ENCODE measurements at regions not wholly inside any gene's neighbourhood (a gene's known extent, or its start where the extent isn't known, plus 50 kb on each side); places are given as distances from the start of the nearest gene placed in this dataset.
A peak's percentile ranks its signal among the peaks of the same experiment; 100 is the strongest.

DNA sequence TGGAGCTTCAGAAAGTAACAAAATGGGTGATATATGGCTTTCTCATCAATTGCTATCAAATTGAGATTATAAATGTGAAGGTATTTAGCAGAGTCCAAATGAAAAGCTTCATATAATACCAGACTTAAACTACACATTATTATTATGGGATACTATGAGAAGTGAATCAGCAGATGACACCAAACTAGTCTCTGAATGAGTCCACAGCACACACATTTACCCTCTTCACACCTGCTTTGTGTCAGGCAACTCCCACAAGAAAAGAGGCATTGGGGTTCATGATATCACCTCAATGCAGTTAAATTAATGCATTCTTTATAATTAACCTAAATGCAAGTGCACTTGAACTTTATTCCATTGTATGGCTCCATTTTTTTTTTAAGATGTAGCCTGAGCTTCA is 330.5 kb downstream of the BCL11B start:
- DNase-seq (ENCODE audit: low read depth) = no peak
- H3K4me3 ChIP-seq (ENCODE audit: low read depth, low read length) = no peak overlapping the region

DNA sequence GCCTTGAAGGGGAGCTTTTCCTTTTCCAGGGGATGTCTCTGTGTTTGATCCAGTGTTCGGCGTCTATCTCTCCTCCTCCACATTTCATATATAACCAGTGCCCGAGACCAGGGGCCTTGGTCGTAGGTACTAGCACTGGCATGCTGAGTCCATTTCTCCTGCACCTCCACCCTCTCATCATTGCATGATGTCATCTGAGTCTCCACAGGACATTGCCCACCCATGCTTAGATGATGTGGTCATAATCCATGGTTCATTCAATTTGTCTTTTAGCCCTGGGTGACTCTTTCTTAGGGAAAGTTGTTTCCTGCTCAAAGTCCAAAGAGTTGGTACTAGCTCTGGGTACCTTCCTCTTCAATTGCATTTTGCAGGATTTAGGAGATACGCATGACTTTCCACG is 328.1 kb downstream of the BCL11B start:
- no peak for DNase-seq (ENCODE audit: low read depth)
- H3K4me3 ChIP-seq (ENCODE audit: low read depth, low read length) = no peak overlapping the region

DNA sequence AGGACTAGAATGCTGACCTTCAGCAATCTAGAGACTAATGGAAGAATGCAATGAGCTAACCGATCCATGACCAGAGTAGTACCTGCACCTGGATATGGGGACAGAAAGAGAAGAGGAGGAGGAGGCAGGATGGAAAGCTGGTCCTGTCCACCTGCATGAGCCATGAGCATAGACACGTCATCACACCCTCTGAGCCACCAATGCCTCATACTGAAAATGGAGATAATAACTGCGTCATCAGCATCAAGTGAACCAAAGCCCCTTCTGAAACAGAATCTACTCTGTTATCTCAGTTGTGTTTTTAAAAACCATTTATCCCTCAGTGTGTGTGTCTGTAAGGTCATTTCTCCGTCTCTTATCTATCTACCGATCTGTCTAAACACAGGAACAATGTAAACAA is 327.0 kb downstream of the BCL11B start:
- no peak for DNase-seq (ENCODE audit: low read depth)
- no peak overlapping the region for H3K4me3 ChIP-seq (ENCODE audit: low read depth, low read length)

- DNase-seq (ENCODE audit: low read depth) = no peak
- no peak overlapping the region for H3K4me3 ChIP-seq (ENCODE audit: low read depth, low read length)
These were observed 326.1 kb downstream of the BCL11B start for GRCh38 chr14:98945611-98946570.

DNA sequence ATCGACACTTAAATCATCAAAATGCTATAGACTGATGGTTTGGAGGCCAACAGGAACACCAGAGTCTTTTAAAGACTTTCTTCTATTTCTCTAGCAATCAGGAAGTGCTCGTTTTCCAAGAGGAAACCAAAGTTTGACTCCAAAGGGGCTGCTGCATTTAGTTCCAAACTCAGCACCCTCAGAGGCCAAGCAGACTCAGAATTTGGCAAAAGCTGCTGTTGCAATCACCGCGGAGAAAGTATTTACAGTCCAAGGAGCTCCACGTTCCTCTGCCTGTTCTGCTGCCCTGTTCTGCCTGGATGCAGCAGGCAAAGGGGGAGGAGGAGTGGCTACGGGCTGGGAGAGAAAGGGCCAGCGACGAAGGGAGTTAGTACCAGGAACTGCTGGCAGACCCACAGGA is 325.1 kb downstream of the BCL11B start:
- no peak overlapping the region for H3K4me3 ChIP-seq (ENCODE audit: low read depth, low read length)
- DNase-seq (ENCODE audit: low read depth) = no peak

DNA sequence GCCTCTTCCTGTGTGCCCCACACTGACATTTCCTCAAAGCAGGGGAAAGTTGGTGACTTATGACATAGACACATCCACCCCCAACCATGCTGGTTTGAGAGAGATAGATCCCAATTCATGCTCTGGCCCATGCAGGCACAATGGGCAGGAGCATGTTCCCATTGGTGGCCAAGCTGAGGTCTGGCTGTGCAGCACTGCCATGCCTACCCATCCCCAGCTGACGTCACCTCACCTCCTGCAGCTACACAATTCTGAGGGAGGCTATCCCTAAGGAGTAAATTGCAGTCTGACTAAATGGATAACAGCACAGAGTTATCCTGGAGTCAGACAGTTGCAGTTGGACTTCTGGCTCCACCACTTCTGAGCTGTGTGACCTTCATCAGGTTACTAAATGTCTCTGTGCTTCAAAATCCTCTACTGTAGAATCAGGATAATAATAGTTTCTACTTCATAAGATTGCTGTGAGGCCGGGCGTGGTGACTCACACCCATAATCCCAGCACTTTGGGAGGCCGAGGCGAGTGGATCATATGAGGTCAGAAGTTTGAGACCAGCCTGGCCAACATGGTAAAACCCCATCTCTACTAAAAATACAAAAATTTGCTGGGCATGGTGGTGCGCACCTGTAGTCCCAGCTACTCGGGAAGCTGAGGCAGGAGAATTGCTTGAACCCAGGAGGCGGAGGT is 323.9 kb downstream of the BCL11B start:
- no peak overlapping the region for H3K4me3 ChIP-seq (ENCODE audit: low read depth, low read length)
- DNase-seq (ENCODE audit: low read depth) = no peak

- H3K4me3 ChIP-seq (ENCODE audit: low read depth, low read length) = no peak overlapping the region
- DNase-seq (ENCODE audit: low read depth) = no peak
These were observed 322.9 kb downstream of the BCL11B start for GRCh38 chr14:98949051-98949450.

GRCh38 chr14:98949481-98950135 is 322.4 kb downstream of the BCL11B start:
- DNase-seq (ENCODE audit: low read depth) = no peak
- no peak overlapping the region for H3K4me3 ChIP-seq (ENCODE audit: low read depth, low read length)

DNA sequence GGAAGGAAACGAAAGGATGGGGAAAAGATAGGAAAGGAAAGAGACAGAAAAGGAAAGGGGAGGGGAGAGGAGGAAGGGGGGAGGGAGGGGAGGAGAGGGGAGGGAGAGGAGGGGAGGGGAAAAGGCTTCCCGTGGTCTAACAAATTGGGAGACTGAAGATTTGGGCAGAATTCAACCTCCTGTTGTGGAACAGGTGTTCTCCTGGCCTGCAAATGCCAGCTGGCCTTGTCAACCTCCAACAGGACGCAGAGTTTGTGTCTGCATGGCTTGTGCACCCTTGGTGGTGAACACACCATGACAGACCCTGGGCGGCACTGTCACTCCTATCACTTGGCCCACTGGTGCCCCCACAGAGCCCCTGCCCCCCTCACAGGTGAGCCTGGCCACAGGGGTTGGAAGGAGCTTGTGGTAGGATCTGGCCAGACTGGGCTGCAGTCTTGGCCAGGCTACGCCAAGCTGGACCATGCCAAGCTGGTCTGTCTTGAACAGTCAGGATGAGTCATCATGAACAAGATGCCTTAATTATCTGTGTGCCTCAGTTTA is 321.6 kb downstream of the BCL11B start:
- no peak overlapping the region for H3K4me3 ChIP-seq (ENCODE audit: low read depth, low read length)
- DNase-seq (ENCODE audit: low read depth) = no peak

- DNase-seq (ENCODE audit: low read depth) = no peak
- no peak overlapping the region for H3K4me3 ChIP-seq (ENCODE audit: low read depth, low read length)
These were observed 321.0 kb downstream of the BCL11B start for GRCh38 chr14:98951031-98951430.

- no peak for DNase-seq (ENCODE audit: low read depth)
- H3K4me3 ChIP-seq (ENCODE audit: low read depth, low read length) = no peak overlapping the region
These were observed 320.4 kb downstream of the BCL11B start for GRCh38 chr14:98951521-98952152.

GRCh38 chr14:98952593-98953350 is 319.2 kb downstream of the BCL11B start:
- no peak overlapping the region for H3K4me3 ChIP-seq (ENCODE audit: low read depth, low read length)
- peak; percentile 13 for DNase-seq (ENCODE audit: low read depth)

- no peak overlapping the region for H3K4me3 ChIP-seq (ENCODE audit: low read depth, low read length)
- peak; percentile 29 for DNase-seq (ENCODE audit: low read depth)
These were observed 318.2 kb downstream of the BCL11B start for GRCh38 chr14:98953551-98954348.

DNA sequence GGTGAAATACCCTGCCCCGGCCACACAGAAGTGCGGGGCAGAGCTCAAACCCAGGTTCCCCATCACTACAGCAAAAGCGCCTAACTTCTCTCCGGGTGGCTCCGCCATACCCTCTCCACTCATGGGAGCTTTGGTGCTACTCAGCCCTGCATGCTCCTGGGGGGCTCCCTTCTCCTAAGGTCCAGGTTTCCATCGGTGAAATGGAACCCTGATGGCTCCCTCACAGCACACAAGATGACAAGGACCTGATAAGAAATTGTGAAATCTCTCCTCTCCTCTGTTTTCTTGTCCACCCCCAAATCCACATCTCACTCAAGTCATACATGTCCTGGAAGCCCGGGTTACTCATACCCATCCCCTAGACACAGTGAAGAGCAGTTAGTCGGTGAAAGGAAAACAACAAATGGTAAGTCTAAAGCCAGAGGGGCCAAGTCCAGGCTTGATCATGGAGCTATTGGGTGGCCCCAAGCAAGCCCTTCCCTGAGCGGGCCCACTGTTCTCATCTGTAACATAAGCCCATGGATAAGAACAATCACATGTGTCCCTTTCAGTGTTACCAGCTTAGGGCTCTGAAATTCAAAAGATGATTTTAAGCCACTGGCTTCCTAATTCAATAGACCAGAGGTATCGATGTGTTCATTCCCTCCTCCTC is 317.5 kb downstream of the BCL11B start:
- no peak for DNase-seq (ENCODE audit: low read depth)
- no peak overlapping the region for H3K4me3 ChIP-seq (ENCODE audit: low read depth, low read length)

- no peak overlapping the region for H3K4me3 ChIP-seq (ENCODE audit: low read depth, low read length)
- DNase-seq (ENCODE audit: low read depth) = no peak
These were observed 316.8 kb downstream of the BCL11B start for GRCh38 chr14:98955036-98955740.

- no peak overlapping the region for H3K4me3 ChIP-seq (ENCODE audit: low read depth, low read length)
- DNase-seq (ENCODE audit: low read depth) = no peak
These were observed 316.3 kb downstream of the BCL11B start for GRCh38 chr14:98955741-98956070.

DNA sequence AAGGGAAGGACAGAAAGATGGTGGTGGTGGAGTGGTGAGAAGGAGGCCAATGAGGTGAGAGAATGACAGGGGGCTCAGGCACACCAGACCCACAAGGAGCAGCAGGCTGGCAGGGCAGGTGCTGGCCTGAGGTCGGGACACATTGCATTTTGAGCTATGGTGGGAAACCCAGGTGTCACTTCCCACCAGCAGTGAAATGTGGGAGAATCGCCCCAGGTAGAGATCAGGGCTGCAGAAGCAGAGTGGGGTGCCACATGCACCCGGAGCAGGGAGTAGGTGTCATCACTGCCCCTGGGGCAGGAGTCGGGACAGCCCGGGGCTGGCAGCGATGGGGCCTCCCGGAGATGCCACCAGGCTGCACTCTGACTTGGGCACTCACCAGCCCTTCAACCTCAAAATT is 315.8 kb downstream of the BCL11B start:
- H3K4me3 ChIP-seq (ENCODE audit: low read depth, low read length) = no peak overlapping the region
- DNase-seq (ENCODE audit: low read depth) = no peak
